ENCODE measurements at regions not wholly inside any gene's neighbourhood (a gene's known extent, or its start where the extent isn't known, plus 50 kb on each side); places are given as distances from the start of the nearest gene placed in this dataset.

DNA sequence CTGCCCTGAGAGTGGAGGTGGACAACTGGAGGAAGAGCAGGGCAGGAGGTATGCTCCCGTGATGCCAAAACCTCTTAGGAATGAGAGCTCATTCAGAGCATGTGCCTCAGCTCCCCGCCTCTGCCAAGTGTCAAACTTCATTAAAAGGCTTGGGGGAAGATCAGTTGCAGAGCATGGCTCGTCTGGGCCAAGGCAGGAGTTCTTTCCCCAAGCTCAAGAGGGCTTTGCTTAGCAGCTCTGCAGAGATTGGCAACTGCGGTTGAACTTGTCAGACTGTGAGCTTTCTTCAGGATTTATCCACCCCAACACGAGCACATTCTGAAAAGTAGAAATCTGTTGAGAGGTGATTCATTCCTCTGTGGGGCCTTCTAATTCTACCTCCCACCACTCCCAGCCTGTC, 248.1 kb downstream of the HS3ST3A1 start:
- DNase-seq (ENCODE audit: low read depth), result no peak
- TF ChIP-seq CTCF (IDR thresholded peaks at IDR 0.05; ENCODE audit: low read depth, low read length, missing control alignments), result no peak
- in situ Hi-C loops (cut with HindIII; ENCODE audit: low sequenced_read_pairs), result no loop called here
- no peak overlapping the region for H3K4me3 ChIP-seq (ENCODE audit: low read depth, low read length)

DNA sequence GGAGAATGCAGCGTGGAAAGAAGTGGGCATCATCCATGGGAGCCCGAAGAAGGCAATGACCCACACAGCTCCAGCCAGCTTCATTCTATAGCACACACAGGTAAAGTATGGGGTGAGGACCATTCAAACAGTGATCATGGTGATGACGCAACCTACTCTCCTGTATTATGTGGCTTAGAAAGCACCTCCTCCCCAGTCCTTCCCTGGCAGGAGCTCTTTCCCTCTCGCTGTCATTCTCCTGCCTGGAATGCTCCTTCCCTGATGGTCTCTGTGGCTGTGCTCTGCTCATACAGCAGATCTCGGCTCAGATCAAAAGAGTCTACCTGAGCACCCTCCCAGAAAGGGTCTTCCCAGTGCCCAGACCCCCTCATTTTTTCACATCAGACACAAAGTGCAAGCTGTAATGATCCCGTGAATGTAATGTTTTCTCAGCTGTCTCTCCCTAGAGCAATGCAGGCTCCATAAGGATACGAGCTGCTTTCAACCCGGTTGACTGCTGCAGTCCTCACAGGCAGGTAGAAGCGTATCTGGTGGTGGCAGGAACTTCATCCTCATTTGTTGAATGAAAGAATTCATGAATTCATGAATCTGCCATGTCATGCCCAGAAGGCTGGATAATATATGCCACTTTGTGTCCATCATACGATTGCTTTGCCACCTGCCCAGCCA, 248.8 kb downstream of the HS3ST3A1 start:
- no peak overlapping the region for H3K4me3 ChIP-seq (ENCODE audit: low read depth, low read length)
- no peak for DNase-seq (ENCODE audit: low read depth)
- in situ Hi-C loops (cut with HindIII; ENCODE audit: low sequenced_read_pairs), result no loop called here
- TF ChIP-seq CTCF (IDR thresholded peaks at IDR 0.05; ENCODE audit: low read depth, low read length, missing control alignments), result no peak

DNA sequence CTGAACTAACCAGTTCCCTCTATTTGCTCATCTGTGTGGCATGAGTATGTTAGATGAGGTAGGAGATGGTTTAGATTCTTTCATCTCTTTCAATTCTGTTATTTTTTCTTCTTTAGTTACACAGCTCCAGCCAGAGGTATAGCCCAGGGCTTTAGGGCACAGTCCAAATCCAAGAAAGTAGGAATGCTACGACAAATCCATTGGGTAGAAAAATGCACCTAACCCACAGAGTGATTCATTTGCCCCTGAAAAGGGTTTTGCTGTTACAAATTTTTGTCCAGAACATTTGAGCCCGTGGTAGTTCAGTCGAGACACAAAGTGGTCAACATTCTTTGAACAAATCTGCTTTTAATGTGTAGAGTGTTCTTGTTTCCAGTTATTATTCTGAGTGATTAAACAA, 250.7 kb downstream of the HS3ST3A1 start:
- peak; percentile 78 for DNase-seq (ENCODE audit: low read depth)
- in situ Hi-C loops (cut with HindIII; ENCODE audit: low sequenced_read_pairs), result no loop called here
- no peak for TF ChIP-seq CTCF (IDR thresholded peaks at IDR 0.05; ENCODE audit: low read depth, low read length, missing control alignments)
- H3K4me3 ChIP-seq (ENCODE audit: low read depth, low read length), result no peak overlapping the region

- no peak for TF ChIP-seq CTCF (IDR thresholded peaks at IDR 0.05; ENCODE audit: low read depth, low read length, missing control alignments)
- no peak overlapping the region for H3K4me3 ChIP-seq (ENCODE audit: low read depth, low read length)
- DNase-seq (ENCODE audit: low read depth), result no peak
- in situ Hi-C loops (cut with HindIII; ENCODE audit: low sequenced_read_pairs), result no loop called here
These were observed 251.3 kb downstream of the HS3ST3A1 start for GRCh38 chr17:13350466-13350865.

DNA sequence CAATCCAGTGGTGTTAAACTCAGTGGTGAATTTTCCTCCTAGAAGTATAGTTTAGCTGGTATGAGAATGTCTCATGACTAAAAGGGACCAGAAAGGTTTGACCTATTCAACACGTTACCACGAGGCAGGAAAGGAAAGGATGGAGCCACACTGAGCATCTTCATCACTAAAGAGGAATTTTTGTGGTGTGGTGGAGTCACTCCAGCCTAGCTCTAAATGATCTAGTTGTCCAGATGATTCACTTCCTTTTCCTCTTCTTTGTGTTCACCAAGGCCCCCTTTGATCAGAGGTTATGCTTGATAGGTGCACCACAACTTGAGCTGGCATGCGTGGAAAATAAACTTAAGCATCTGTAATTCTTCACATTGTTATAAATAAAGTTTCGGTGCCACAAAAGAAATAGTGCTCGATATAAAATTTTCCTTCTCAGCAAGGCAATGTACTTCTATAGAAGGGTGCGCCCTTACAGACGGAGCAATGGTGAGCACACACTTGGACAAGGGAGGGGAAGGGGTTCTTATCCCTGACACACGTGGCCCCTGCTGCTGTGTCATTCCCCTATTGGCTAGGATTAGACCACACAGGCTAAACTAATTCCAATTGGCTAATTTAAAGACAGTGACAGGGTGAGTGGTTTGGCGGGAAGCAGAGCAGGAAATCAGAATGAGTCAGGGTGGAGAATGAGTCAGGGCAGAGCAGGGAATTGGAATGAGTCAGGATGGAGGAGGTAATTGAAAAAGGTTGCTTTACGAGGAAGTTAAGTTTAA, 254.6 kb downstream of the HS3ST3A1 start:
- TF ChIP-seq CTCF (IDR thresholded peaks at IDR 0.05; ENCODE audit: low read depth, low read length, missing control alignments), result no peak
- no peak overlapping the region for H3K4me3 ChIP-seq (ENCODE audit: low read depth, low read length)
- DNase-seq (ENCODE audit: low read depth), result peak; percentile 88
- in situ Hi-C loops (cut with HindIII; ENCODE audit: low sequenced_read_pairs), result no loop called here

GRCh38 chr17:13346592-13346991, 255.1 kb downstream of the HS3ST3A1 start:
- in situ Hi-C loops (cut with HindIII; ENCODE audit: low sequenced_read_pairs), result no loop called here
- H3K4me3 ChIP-seq (ENCODE audit: low read depth, low read length), result no peak overlapping the region
- TF ChIP-seq CTCF (IDR thresholded peaks at IDR 0.05; ENCODE audit: low read depth, low read length, missing control alignments), result no peak
- DNase-seq (ENCODE audit: low read depth), result no peak

Data from astrocyte of the cerebellum (primary cell).